Activated T-helper 1 cell treated with anti-CD3 and anti-CD28 coated beads, Interleukin-2, amount 50 U/mL, for 16 hours (primary cell): ENCODE measurements at regions not wholly inside any gene's neighbourhood (a gene's known extent, or its start where the extent isn't known, plus 50 kb on each side); places are given as distances from the start of the nearest gene placed in this dataset.

Source experiments
- DNase-seq, 2 donors: peaks; one replicate each; pipeline ENCODE4 v3.0.0-alpha.2; 2020; ENCODE audit warnings: low read depth in 1 of 2, low spot score in 1 of 2

DNA sequence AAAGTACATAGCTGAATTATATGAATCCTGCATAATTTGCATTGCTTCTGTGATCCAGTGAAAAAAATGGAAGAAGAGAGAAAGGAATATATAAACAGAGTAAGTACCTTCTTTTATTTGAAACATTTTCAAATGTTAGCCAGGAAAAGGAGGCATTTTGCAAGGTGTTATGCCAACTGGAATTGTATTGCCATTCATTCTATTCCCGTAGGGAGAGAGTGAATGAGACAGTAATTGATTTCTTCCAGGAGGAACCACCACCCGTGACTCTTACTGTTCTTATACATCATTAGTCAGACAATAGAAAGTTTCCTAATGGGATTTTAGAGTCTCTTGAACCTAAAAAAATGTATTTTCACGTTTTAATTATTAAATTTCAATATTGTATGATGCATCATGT lies 324.1 kb upstream of the ALCAM start:
- DNase-seq, result no peak

DNA sequence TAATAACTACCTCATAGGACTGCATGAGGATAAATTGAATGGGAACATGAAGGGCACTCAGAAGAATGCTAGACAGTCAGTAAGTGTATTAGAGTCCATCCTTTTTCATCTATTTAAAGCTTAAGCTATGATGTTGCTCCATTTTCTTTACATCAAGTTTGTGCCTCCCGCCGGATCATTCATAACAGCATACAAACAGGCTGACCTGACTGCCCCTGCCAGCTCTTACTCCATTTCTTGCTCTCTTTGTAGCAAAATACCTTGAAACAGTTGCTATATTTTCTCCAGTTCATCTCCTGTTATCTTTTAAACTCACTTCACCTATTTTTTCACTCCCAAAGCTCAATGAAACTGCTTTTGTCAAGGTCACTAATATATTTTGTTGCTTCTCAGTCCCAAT lies 315.6 kb upstream of the ALCAM start:
- no peak for DNase-seq

DNA sequence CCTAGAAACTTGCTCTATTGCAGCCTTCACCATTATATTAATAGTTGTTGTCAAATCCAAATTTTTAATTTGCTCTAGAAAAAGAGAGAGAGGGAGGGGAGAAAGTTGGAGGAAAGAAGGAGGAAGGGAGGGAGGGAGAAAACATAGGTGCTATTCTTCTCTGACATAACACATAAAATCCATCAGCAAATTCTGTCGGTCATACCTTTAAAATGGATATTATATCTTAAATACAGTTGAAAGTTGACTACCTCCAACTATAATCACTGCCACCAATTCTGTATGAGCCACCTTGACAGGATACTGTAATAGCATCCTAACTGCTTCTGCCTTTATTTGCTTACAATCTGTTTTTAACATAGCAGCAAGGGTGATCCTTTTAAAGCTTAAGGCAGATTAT lies 314.7 kb upstream of the ALCAM start:
- no peak for DNase-seq

DNA sequence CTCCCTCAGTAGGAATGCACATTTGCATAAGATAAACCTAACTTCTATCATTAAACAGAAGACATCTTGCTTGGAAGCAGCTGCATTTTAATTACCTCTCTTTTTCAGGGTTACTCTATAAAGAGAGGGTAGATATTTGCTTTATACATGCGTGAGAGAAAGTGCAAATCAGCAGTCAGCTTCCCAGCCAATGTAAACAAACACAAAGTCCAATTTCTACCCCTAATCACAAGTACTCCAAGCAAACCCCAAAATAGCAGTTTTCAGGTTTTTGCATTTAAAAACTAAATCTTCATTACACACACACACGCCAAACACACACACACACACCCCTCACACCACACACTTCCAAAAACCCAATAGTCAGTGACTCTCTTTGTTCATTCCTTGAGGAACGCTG lies 303.9 kb upstream of the ALCAM start:
- DNase-seq, result no peak

DNA sequence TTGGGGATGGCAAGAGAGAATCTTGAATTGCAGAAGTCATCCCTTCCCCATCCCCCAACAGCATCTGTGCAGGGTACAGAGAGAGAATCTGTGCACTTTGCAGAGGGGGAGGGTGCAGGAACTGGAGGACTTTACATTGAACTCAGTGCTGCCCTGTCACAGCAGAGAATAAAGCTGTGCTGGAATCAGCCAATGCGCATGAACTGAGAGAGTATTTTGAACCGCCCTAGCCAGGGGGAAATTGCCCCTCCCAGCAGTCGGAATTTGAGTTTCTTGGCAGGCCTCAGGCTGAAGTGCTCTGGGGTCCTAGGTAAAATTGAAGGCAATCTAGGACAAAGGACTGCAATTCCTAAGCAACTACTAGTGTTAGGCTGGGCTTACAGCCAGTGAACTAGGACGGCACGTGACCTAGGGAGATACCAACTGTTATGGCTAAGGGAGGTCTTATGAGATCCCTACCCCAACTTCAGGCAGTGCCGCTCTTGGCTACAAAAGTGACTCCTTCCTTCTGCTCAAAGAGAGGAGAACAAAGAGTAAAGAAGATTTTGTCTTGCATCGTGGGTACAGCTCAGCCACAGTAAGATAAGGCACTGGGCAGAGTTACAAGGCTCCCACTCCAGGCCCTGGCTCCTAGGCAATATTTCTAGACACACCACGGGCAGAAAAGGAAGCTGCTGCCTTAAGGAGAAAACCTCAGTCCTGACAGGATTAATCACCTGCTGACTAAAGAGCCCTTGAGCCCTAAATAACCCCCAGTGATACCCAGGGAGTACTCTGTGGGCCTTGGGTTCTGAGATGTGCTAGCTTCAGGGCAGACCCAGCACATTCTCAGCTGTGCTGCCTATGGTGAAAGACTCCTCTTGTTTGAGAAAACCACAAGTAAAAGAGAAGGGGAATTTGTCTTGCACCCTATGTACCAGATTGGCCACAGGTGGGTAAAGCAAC lies 300.5 kb upstream of the ALCAM start:
- DNase-seq, result no peak

DNA sequence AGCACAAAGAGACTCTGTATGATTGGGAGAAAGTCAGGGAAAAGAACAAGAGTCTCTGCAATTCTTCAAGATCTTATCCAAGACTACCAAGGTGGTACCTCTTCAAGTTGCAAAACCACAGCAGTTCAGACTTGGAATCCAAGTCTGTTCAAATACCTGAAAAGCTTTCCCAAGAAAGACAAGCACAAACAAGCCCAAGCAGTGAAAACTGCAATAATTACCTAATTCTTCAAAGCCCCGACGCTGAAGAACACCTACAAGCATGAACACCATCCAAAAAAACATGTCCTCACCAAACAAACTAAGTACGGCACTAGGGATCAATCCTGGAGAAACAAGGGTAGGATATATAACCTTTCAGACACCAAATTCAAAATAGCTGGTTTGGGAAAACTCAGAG lies 299.3 kb upstream of the ALCAM start:
- no peak for DNase-seq

DNA sequence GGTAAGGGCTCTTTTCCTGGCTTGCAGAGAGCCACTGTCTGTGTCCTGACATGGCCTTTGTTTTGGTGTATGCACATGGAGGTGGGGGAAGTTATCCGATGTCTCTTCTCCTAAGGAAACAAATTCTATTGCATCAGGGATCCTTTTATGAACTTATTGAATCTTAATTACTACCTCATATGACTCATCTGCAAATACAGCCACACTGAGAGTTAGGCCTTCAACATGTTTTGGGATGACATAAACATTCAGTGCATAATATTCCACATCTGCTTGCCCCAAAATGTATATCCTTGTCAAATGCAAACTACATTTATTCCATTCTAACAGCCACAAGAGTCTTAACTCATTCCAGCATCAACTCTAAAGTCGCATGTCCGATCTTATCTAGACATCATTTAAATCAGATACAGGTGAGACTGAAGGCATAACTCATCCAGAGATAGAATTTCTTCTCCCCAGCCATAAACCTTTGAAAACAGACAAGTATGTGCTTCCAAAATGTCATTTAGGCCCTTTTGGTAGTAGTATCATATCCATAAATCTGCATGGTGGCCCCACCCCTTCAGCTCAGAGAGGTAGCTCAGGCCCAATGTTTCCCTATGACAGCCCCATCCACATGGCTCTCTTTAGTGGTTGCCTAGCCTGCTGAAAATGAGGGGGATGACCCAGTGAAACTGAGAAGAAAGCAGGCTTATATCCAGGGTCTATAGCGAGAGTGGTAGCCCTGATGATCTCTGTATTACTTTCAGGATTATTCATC lies 289.5 kb upstream of the ALCAM start:
- no peak for DNase-seq

DNA sequence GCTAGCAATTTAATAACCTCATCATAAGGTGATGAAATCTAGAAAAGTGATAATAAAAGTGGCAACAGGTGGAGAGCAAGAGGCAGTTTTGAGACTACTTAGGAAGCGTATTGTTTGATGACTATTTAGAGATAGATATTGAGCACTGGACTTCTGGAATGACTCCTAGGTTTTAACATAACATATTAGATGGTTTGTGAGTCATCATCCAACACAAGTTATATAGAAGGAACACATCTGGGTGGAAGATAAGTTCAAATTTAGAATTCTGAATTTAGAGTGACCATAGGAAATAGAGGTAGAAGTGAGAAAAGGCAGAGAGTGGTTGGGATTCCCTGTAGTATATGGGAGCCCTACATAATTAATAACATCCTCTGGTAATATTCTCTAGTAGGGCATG lies 282.8 kb upstream of the ALCAM start:
- no peak for DNase-seq

DNA sequence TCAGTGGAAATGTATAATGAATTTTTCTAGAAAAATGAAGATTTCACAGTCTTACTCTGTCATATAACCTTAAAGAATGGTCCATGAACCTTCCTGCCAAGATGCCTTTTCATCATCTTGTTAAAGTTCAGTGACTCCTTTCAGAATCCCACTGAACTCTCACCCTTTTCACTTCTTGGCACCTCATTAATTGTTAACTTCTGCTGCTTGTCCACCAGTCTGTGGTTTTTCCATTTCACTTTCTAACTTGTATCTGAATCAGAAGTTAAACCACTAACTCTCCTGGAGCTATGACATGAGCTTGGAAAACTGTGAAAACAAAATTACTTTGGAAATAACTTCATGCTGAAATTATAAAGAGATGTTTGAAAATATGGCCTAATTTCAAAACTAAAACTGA lies 281.2 kb upstream of the ALCAM start:
- DNase-seq, result no peak

DNA sequence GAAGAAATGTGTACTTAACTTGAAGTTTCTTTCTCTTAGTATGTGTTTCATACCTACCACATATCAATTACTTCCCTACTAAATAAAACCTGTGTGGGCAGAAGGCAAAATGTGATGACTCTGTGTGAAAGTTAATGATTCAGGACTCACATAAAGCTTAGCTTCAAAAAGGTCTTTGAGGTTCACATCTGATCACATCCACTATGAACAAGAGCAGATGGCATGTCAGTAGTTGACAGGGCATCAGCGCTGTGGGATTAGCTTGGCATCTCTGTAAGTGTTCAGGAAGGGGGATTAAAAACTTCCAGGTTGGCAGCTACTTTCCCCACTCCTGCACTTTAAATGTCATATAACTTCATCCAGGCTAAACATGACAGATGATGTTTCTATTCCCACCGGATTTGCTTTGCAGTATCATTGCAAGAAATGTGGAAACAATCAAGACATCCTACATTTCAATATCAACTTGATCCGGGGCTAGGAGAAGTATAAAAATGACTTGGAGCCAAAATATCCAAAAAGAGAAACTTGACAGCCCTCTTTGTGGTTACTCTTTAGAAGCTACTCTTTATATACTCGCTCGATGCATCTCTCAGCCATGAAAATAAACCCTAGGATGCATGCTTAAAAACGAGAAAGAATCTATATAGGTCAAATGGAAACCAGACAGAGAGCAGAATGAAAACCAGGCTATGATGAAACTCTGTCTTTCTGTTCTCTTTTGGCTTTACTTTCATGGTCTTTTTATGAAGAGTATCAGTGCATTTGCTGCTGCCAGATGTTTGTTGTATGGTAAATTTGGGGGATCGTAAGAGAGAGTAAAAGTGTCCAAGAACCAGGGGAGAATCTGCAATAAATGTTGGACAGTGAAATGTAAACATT lies 273.1 kb upstream of the ALCAM start:
- DNase-seq, result no peak

DNA sequence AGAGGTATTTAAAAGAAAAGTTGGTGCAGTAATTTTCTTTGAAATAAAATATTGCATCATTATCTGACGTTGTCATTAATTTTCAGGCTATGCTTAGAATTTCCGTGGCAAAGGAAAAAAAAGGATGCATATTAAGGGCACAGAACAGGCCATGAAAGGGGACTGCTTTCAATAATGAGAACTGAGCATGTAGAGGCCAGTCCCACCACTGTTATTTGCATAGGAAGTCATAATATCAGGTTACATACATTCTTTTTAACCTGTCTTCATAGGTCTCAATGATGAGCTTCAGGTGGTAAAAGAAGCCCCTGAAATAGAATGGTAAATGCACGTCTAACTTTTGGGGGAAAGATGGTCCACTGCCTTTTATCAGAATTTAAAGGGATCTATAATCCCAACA lies 272.1 kb upstream of the ALCAM start:
- DNase-seq, result no peak

DNA sequence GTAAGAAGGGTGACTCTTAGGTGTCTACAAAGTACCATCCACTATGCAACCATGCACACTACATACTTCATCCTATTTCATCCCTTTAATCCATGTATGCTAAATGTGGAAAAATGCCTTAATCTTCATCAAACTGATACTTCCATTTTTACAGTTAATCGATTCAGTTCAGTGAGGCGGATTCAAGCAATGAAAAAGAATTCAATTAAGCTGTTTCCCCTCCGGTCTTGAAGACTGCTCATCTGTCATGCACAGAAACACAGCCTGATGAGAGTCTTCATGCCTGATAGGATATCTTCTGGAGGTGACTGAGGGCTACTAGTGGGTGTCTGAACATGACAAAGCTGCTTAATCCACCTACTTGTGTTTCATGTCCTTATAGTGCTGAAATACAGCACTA lies 270.6 kb upstream of the ALCAM start:
- no peak for DNase-seq

DNA sequence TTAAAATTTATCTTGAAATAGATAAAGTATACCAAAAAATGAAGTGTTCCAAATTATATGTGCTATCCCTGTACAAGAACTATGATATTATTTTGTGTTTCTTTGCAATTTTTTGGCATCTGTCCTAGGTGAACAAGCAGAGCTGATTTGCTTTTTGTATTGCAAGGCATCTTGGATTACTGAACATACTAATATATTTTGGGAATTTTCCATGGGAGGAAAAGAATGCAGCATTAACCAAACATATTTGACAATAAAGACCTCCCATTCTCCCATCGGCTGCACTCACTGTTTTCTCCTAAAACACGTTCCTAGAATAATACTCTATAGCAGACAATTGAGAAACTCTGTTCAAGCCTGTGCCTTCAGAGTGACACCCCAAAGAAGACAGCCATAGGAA lies 265.1 kb upstream of the ALCAM start:
- DNase-seq, result no peak

DNA sequence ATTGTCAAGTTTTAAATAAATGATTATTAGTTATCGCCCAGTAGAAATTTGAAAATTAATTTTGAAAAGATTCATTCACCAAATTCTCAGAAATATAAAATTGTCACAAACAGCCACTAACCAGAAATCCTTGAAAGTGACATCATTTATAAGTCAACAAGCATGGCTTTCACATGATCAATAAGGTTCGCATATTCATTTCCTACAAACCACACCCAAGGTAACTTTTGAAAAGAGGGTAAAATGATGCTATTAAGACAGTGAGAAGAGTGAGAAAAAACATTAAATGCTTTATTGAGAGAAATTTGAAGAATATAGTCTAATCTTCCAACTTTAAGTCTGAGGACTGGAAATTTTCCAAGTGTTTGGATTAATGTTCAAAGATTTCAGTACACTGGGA lies 263.6 kb upstream of the ALCAM start:
- DNase-seq, result no peak

DNA sequence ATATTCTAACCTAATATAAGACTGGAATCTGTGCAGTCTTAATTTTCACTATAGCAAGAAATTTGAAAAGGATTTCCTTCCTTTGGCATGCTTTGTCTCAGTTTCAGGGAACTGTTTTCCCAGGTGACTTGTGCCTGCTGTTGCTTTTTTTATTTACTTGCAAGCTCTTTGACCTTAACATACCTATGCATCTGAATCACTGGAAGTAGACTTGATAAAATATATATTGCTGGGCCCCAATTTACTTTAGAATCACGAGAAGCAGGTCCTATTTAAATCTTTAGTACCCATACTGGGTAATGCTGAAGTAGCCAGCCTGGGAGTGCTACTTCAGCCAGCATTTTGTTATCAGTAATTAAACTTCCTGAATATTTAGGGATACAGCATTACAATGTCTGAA lies 257.9 kb upstream of the ALCAM start:
- DNase-seq, result no peak

DNA sequence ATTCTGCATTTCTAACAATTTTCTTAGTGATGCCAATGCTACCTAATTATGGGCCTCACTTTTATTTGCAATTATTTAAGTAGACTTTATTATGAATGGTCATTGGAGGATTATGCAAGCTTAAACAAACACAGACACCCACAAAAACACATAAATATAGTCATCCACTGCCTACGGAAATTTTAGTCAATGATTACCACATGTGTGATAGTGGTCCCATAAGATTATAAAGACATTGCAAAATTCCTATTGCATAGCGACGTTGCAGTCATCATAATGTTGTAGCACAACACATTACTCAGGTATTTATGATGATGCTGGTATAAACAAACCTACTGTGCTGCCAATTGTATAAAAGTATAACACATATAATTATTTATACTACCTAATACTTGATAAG lies 247.8 kb upstream of the ALCAM start:
- DNase-seq, result no peak

DNA sequence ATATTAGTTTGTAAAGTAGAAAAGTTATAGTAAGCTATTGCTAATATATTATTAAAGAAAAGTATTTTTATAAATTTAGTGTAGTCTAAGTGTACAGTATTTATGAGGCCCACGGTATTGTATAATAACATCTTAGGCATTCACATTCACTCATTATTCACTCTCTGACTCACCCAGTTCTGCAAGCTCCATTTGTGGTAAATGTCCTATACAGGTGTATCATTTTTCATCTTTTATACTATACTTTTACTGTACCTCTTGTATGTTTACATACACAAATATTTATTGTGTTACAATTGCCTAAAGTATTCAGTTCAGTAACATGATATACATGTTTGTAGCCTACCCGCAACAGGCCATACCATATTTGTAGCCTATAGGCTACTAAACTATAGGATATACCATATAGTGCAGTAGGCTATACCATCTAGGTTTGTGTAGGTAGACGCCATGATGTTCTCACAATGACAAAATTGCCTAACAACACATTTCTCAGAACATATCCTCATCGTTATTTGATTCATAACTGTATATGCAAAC lies 246.8 kb upstream of the ALCAM start:
- DNase-seq, result no peak

DNA sequence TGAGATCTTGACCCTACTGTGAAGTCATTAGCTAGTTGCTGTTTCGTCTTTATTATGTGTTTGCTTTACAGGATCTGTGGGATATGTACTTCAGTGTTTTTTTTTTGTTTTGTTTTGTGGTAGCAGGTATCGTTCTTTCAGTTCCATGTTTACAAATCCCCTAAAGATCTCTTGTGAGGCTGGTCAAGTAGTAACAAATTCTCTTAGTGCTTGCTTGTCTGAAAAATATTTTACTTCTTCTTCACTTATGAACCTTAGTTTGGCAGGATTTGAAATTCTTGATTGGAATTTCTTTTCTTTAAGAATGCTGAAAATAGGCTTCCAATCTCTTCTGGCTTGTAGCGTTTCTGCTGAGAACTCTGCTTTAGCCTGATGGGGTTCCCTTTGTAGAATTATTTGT lies 235.8 kb upstream of the ALCAM start:
- no peak for DNase-seq

DNA sequence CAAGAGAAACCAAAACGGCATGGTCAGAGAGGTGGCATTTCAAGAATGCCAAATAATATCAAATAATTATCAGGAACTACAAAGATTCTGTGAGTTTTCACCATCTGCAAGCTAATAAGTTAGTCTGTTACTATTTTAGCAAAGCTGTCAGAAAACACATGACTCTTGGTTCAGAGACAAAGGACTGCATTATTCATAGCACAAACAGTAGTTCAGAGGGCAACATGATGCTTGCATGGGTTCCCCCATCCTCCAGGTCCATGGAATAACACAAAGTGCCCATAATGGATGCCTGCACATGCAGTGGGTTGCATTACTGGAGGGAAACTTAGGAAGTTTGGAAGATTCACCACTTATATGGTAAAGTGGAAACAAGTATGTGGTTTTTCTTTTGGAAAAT lies 228.8 kb upstream of the ALCAM start:
- DNase-seq, result no peak

DNA sequence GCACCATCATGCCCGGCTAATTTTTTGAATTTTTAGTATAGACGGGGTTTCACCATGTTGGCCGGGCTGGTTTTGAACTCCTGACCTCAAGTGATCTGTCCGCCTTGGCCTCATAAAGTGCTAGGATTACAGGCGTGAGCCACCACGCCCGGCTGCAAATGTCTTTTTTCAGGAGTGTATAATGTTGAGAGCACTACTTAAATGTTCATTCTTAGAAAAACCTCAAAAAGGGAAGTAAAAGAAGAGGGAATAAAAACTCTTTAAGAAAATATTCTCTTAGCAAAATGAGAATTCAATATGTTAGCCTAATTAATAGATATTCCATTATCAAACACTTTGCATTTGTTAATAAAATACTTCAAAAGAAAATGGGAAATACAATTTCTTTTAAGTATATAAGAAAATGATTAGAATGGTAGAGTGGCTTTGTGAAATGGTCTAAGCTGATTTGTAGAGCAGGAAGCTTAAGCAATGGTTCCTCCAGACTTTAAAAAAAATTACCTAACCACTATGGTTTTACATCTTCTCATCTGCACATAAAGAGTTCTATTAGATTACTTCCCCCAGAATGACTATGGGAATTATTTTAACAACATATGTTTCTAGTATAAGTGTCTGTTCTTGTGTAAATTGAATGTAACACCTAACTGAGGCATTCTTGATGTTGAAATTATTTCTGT lies 226.7 kb upstream of the ALCAM start:
- no peak for DNase-seq

DNA sequence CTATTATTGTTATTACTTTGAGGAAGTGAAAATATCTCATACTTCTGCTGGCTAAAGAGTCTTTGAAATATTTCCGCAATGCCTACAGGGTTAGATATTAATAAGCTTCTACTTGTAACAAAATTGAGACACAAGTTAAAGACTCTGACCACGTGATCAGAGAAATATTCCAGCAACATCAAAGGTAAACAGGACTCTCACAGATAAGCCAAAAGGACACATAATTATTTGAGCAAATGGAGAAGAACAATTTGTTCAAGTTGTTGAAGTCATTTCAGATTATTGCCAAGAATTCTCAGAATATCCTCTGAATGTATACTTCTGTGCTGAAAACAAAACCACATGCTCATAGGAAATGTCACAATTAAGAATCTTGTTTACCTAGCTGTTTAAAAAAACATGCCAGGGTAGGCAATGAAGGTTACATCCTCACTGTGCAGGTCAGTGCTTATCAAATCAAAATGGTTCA lies 225.8 kb upstream of the ALCAM start:
- DNase-seq, result no peak
